Right lobe of liver (tissue), 6 donors: ENCODE measurements at regions not wholly inside any gene's neighbourhood (a gene's known extent, or its start where the extent isn't known, plus 50 kb on each side); places are given as distances from the start of the nearest gene placed in this dataset.

Experiments used
- ATAC-seq, 4 donors: fragments of 200-7000 bp; cut with Tn5 transposase; one replicate each; pipeline ENCODE4 v1.9.1; 2020; ENCODE audit warnings: mild to moderate bottlenecking in 4 of 4, moderate library complexity in 4 of 4
- DNase-seq, 3 donors: peaks; one replicate each; pipeline ENCODE4 v3.0.0-alpha.2; 2020
- H3K27ac ChIP-seq, 3 donors: fragments of 200-600 bp; one replicate each; pipeline ENCODE4 v1.8.0; 2022
- H3K27me3 ChIP-seq, 2 donors: fragments of 200-600 bp; one replicate each; pipeline ENCODE4 v1.8.0; 2022
- H3K36me3 ChIP-seq, 4 donors: fragments of 200-600 bp; sonication (generic) in 1 of 4; one replicate each; pipeline versions ENCODE4 v1.5.1 to v1.8.0; 2017 to 2022; ENCODE audit warnings: control low read depth in 1 of 4
- H3K4me1 ChIP-seq, 4 donors: fragments of 200-600 bp; sonication (generic) in 1 of 4; one replicate each; pipeline versions ENCODE4 v1.5.1 to v1.8.0; 2017 to 2022; ENCODE audit warnings: control low read depth in 1 of 4
- H3K4me3 ChIP-seq, 3 donors: fragments of 200-600 bp; one replicate each; pipeline ENCODE4 v1.8.0; 2022
- H3K9me3 ChIP-seq, 4 donors: fragments of 200-600 bp; sonication (generic) in 1 of 4; one replicate each; pipeline versions ENCODE4 v1.5.1 to v1.8.0; 2017 to 2022; ENCODE audit warnings: control low read depth in 1 of 4
- CTCF ChIP-seq, 4 donors: fragments of 200-600 bp in 3 of 4; fragments of 450-650 bp in 1 of 4; IDR thresholded peaks; one replicate each; pipeline versions ENCODE4 v1.5.1 to v1.8.0; 2016 to 2022; ENCODE audit warnings: antibody characterized with exemption in 4 of 4, mild to moderate bottlenecking in 2 of 4
- POLR2A ChIP-seq: fragments of 450-650 bp; IDR thresholded peaks from one replicate; pipeline ENCODE4 v1.6.1; 2017; ENCODE audit warnings: antibody characterized with exemption, mild to moderate bottlenecking
- WGBS: methylation state at CpG from one replicate; pipeline ENCODE4 v1.1.6; 2018; ENCODE audit warnings: low coverage, low lambda C conversion rate; ENCODE audit not compliant: insufficient coverage; ENCODE audit errors: missing lambda C conversion rate; 5-methylcytosine and 5-hydroxymethylcytosine counted together
- intact Hi-C, 2 donors: fragments of 100-400 bp; cut with DNase I; formaldehyde crosslinking; loops; one replicate each; pipeline versions ENCODE4 v1.11.2 to v1.14.1; 2022
- donor health status: DM: no; HTN: yes; CAD: no.
- donor health status: DM: no; HTN: no; CAD: no.
- donor health status: DM: no; HTN: no; CAD: no.
- donor health status: DM: no; HTN: yes; CAD: no.
- donor health status: DM: no; HTN: yes; CAD: no.

- ATAC-seq = no peak
- no CpG with 5 or more reads among the region's 3 CpGs for WGBS
- intact Hi-C loops = no loop called here
Observed at GRCh38 chr20:7689151-7689550, 251.1 kb downstream of the HAO1 start.

GRCh38 chr20:7691647-7692269 lies 248.5 kb downstream of the HAO1 start:
- ATAC-seq (no peak), DNase-seq (no peak)
- no peaks in the 10 kb centered on the region for H3K36me3 ChIP-seq
- H3K27ac ChIP-seq = no peak overlapping the region
- no peaks in the 10 kb centered on the region for H3K9me3 ChIP-seq
- no peaks in the 10 kb centered on the region for H3K4me1 ChIP-seq
- intact Hi-C loops = no loop called here
- 63% methylated on average over 4 of the region's 4 CpGs for WGBS
- no peak overlapping the region for H3K4me3 ChIP-seq
- H3K27me3 ChIP-seq = no peaks in the 10 kb centered on the region
- no peak for TF ChIP-seq POLR2A
- TF ChIP-seq CTCF (IDR thresholded peaks at IDR 0.05) = no peak

More at GRCh38 chr20:7689151-7689550, 251.1 kb downstream of the HAO1 start:
- DNase-seq = no peak
- Histone ChIP-seq H3K27me3 (no peaks in the 10 kb centered on the region), H3K9me3 (no peaks in the 10 kb centered on the region), H3K4me3 (no peak overlapping the region), H3K36me3 (no peaks in the 10 kb centered on the region), H3K4me1 (no peaks in the 10 kb centered on the region), H3K27ac (no peak overlapping the region)
- no peak for TF ChIP-seq CTCF (IDR thresholded peaks at IDR 0.05)
- TF ChIP-seq POLR2A = no peak

GRCh38 chr20:7692478-7692877 lies 247.8 kb downstream of the HAO1 start:
- intact Hi-C loops = no loop called here
- no peak for ATAC-seq
- TF ChIP-seq POLR2A (no peak), CTCF (IDR thresholded peaks at IDR 0.05) (no peak)

GRCh38 chr20:7693761-7694160 lies 246.5 kb downstream of the HAO1 start:
- TF ChIP-seq POLR2A (no peak), CTCF (IDR thresholded peaks at IDR 0.05) (no peak)
- ATAC-seq (no peak), DNase-seq (no peak)
- Histone ChIP-seq H3K4me1 (no peaks in the 10 kb centered on the region), H3K9me3 (no peaks in the 10 kb centered on the region), H3K27me3 (no peaks in the 10 kb centered on the region), H3K4me3 (no peak overlapping the region), H3K27ac (no peak overlapping the region), H3K36me3 (no peaks in the 10 kb centered on the region)
- intact Hi-C loops = no loop called here

More at GRCh38 chr20:7692478-7692877, 247.8 kb downstream of the HAO1 start:
- Histone ChIP-seq H3K27ac (no peak overlapping the region), H3K4me1 (no peaks in the 10 kb centered on the region), H3K9me3 (no peaks in the 10 kb centered on the region), H3K27me3 (no peaks in the 10 kb centered on the region), H3K36me3 (no peaks in the 10 kb centered on the region), H3K4me3 (no peak overlapping the region)
- WGBS = 50% methylated on average over 1 of the region's 1 CpG
- no peak for DNase-seq

GRCh38 chr20:7695051-7695495 lies 245.2 kb downstream of the HAO1 start:
- H3K4me3 ChIP-seq = no peak overlapping the region
- H3K27me3 ChIP-seq = no peaks in the 10 kb centered on the region
- intact Hi-C loops = no loop called here
- H3K9me3 ChIP-seq = no peaks in the 10 kb centered on the region
- H3K36me3 ChIP-seq = no peaks in the 10 kb centered on the region
- no peak for TF ChIP-seq CTCF (IDR thresholded peaks at IDR 0.05)
- no peak for TF ChIP-seq POLR2A
- 72% methylated on average over 5 of the region's 5 CpGs for WGBS
- H3K4me1 ChIP-seq = no peaks in the 10 kb centered on the region
- no peak overlapping the region for H3K27ac ChIP-seq
- ATAC-seq = no peak
- DNase-seq = no peak
